ENCODE measurements at regions not wholly inside any gene's neighbourhood (a gene's known extent, or its start where the extent isn't known, plus 50 kb on each side); places are given as distances from the start of the nearest gene placed in this dataset.

GRCh38 chr10:2980791-2981360, 86.5 kb upstream of the PFKP start:
- Histone ChIP-seq H3K36me3 (ENCODE audit: control insufficient read depth in 2 of 2, insufficient read depth in 1 of 2, low read length in 2 of 2) (no peaks in the 10 kb centered on the region), H3K4me3 (ENCODE audit: low read depth, low read length) (no peak overlapping the region), H3K9me3 (ENCODE audit: control insufficient read depth, insufficient read depth, low read depth, low read length) (no peaks in the 10 kb centered on the region), H3K27ac (ENCODE audit: extremely low read depth, low read depth, low read length) (no peak overlapping the region), H3K4me1 (ENCODE audit: control insufficient read depth, insufficient read depth, low read length) (no peaks in the 10 kb centered on the region)
- no peak for TF ChIP-seq ZNF354C (tag by site-specific recombination; IDR thresholded peaks at IDR 0.05; ENCODE audit: borderline replicate concordance, low read depth)
- no peak for TF ChIP-seq ZNF423 (tag by site-specific recombination; IDR thresholded peaks at IDR 0.05)
- no peak for TF ChIP-seq ZNF701 (tag by site-specific recombination; IDR thresholded peaks at IDR 0.05)
- TF ChIP-seq ZNF16 (tag by site-specific recombination; IDR thresholded peaks at IDR 0.05; ENCODE audit: low read depth), result no peak
- CTCF ChIA-PET, result no interaction called here
- POLR2A ChIA-PET, result no interaction called here

GRCh38 chr10:2980116-2980515, 87.2 kb upstream of the PFKP start:
- TF ChIP-seq ZSCAN5A (tag by site-specific recombination; IDR thresholded peaks at IDR 0.05) (no peak), ZNF211 (tag by site-specific recombination; IDR thresholded peaks at IDR 0.05; ENCODE audit: low read depth) (no peak), HOXC10 (CRISPR knock-in tag; IDR thresholded peaks at IDR 0.05) (no peak), ZNF704 (tag by site-specific recombination; IDR thresholded peaks at IDR 0.05) (no peak), ZFHX2 (tag by site-specific recombination; conservative IDR thresholded peaks at IDR 0.05) (no peak), ZNF707 (tag by site-specific recombination; IDR thresholded peaks at IDR 0.05) (no peak), ZNF529 (tag by site-specific recombination; IDR thresholded peaks at IDR 0.05; ENCODE audit: insufficient replicate concordance) (no peak), ZNF221 (tag by site-specific recombination; IDR thresholded peaks at IDR 0.05; ENCODE audit: borderline replicate concordance) (no peak), ZNF521 (tag by site-specific recombination; IDR thresholded peaks at IDR 0.05) (no peak)
- CTCF ChIA-PET, result no interaction called here
- H3K4me1 ChIP-seq (ENCODE audit: control insufficient read depth, insufficient read depth, low read length), result no peaks in the 10 kb centered on the region
- no peak overlapping the region for H3K4me3 ChIP-seq (ENCODE audit: low read depth, low read length)
- H3K36me3 ChIP-seq (ENCODE audit: control insufficient read depth in 2 of 2, insufficient read depth in 1 of 2, low read length in 2 of 2), result no peaks in the 10 kb centered on the region
- no peak overlapping the region for H3K27ac ChIP-seq (ENCODE audit: extremely low read depth, low read depth, low read length)
- POLR2A ChIA-PET, result no interaction called here
- H3K9me3 ChIP-seq (ENCODE audit: control insufficient read depth, insufficient read depth, low read depth, low read length), result no peaks in the 10 kb centered on the region

- Histone ChIP-seq H3K27ac (ENCODE audit: extremely low read depth, low read depth, low read length) (no peak overlapping the region), H3K36me3 (ENCODE audit: control insufficient read depth in 2 of 2, insufficient read depth in 1 of 2, low read length in 2 of 2) (no peaks in the 10 kb centered on the region), H3K9me3 (ENCODE audit: control insufficient read depth, insufficient read depth, low read depth, low read length) (no peaks in the 10 kb centered on the region), H3K4me1 (ENCODE audit: control insufficient read depth, insufficient read depth, low read length) (no peaks in the 10 kb centered on the region), H3K4me3 (ENCODE audit: low read depth, low read length) (no peak overlapping the region)
- CTCF ChIA-PET, result interaction anchor here (0.5 to 0.9 kb wide), 3 partner anchors 46 to 841 kb away, joined by 3 to 4 read pairs (median 3); no protein-coding TSS in a partner anchor
- POLR2A ChIA-PET, result no interaction called here
- TF ChIP-seq MYNN (tag by site-specific recombination; IDR thresholded peaks at IDR 0.05; ENCODE audit: borderline replicate concordance), result no peak
- no peak for TF ChIP-seq GLI2 (tag by site-specific recombination; IDR thresholded peaks at IDR 0.05; ENCODE audit: borderline replicate concordance, low read depth)
Observed at GRCh38 chr10:2979306-2979705, 88.0 kb upstream of the PFKP start.

- TF ChIP-seq ZSCAN16 (tag by site-specific recombination; IDR thresholded peaks at IDR 0.05) (no peak), PRDM1 (tag by site-specific recombination; IDR thresholded peaks at IDR 0.05) (no peak), ZNF214 (tag by site-specific recombination; IDR thresholded peaks at IDR 0.05; ENCODE audit: borderline replicate concordance) (no peak), ZNF449 (tag by site-specific recombination; IDR thresholded peaks at IDR 0.05) (no peak), ZNF776 (tag by site-specific recombination; IDR thresholded peaks at IDR 0.05; ENCODE audit: borderline replicate concordance) (no peak)
- POLR2A ChIA-PET, result no interaction called here
- Histone ChIP-seq H3K9me3 (ENCODE audit: control insufficient read depth, insufficient read depth, low read depth, low read length) (no peaks in the 10 kb centered on the region), H3K27ac (ENCODE audit: extremely low read depth, low read depth, low read length) (no peak overlapping the region), H3K36me3 (ENCODE audit: control insufficient read depth in 2 of 2, insufficient read depth in 1 of 2, low read length in 2 of 2) (no peaks in the 10 kb centered on the region), H3K4me3 (ENCODE audit: low read depth, low read length) (no peak overlapping the region), H3K4me1 (ENCODE audit: control insufficient read depth, insufficient read depth, low read length) (no peaks in the 10 kb centered on the region)
- CTCF ChIA-PET, result interaction anchor here (0.5 to 2.6 kb wide), 11 partner anchors 22 to 841 kb away, joined by 3 to 20 read pairs (median 3); no protein-coding TSS in a partner anchor
Observed at GRCh38 chr10:2978574-2979273, 88.6 kb upstream of the PFKP start.
